ENCODE measurements at regions not wholly inside any gene's neighbourhood (a gene's known extent, or its start where the extent isn't known, plus 50 kb on each side); places are given as distances from the start of the nearest gene placed in this dataset.

GRCh38 chr5:2432076-2432920 is 319.2 kb downstream of the IRX2 start:
- DNase-seq, result no peak

DNA sequence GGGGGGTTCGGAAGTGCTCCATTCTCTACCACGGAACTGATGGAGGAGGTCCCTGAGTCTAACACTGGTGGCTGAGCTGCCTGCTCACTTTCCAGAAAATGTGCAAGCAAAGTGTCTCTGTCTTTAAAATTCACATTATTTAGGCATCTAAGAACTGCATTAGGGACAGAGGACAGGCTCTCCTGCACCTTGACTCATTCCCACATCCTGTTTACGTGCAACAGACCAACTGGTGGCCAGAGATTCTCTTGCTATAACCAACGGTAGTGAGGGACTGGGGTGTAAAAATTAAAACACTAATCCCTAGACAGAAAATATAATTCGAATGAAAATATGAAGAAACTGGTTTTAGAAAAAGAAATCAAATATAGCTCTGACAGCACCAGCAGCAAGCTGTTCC is 320.9 kb downstream of the IRX2 start:
- peak; percentile 68 for DNase-seq

DNA sequence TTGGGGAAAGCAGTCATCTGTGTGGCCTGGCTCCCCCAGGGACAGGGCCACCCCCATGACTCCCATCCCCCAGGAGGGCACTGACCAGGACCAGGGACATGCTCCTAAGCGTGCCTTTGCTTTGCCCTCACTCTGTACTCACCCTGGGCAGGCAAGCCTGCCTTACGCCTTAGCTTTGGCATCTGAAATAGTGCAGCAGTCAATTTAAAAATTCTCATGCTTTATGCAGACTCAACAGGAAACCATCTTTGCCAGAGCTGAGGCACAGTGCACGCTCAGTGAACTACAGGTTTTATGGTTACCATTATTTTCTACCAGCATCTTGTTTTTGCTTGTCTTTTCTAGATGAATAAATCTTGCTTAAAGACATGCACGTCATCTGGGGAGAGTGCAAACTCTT is 323.5 kb downstream of the IRX2 start:
- DNase-seq, result no peak

GRCh38 chr5:2423634-2424033 is 327.8 kb downstream of the IRX2 start:
- DNase-seq, result no peak

DNA sequence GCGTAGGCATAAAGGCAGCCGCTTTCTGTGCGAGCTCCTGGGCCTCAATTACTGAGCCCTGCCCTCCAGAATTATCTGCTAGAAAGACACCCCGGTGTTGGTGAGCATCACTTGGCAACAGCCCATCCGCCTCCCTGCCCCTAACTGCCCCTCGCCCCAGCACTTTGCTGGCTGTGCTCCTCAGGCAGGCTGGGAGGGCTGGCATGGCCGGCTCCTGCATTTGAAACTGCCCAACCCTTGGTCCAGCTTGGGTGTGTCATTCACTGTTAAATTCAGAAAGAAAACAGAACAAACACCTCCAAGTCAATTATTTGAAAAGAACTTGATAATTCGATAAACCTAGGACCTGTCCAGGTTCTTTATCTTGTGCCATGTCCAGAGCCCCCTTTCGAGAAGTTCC is 334.2 kb downstream of the IRX2 start:
- DNase-seq, result no peak

DNA sequence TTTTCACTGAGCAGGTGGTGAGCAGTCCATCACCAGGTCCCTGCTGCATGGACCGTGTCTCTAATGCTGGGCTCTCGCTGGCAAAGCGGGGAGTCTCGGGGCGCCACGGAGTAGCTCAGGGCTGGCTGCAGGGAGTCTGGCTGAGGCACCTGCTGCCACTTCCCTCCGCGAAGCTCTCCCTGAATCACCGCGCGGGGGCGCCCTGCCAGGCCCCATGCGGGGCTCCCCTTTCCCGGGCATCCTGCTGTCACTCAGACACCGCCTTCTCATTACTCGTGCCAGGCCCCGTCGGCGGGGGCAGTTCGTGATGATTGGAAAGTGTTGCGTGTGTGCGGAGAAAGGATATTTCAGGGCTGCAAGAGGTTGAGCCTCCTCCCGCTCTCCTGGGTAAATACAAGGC is 335.8 kb downstream of the IRX2 start:
- no peak for DNase-seq

GRCh38 chr5:2410451-2410850 is 341.0 kb downstream of the IRX2 start:
- no peak for DNase-seq

DNA sequence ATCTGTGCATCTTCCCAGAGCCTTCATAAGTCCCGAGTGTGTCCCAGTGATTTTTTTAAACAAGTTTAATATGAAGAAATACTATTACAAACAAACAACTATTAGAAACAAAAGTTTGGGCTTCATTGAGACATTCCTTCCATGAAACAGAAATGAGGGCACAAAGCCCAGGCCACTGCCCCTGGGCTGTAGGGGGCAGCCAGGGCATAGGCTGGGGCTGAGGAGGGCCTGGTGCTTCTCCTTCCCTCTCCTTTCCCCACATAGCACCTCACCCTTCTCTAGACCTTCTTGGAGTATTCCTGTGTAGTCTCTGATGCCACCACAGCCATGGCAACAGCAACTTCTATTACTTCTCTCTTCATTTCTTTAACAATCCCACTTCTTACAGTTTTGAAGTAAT is 348.2 kb downstream of the IRX2 start:
- DNase-seq, result no peak

DNA sequence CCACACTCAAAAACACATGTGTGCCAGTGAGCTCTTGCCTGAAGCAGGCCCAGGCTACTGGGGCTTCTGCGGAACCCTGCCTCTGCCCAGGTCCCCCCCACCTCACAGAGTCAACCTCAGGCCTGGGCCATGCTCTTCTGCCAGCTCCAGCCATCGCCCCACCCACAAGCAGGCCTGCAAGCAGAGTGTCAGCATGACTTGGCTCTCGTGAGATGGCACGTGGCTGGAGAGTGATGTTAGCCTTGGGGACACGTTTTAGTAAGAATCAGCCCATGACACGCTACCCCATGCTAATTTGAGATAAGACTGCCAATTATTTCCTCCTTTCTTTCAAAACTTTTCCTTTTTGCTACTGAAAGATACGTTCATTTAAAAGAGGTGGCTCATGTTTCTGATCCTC is 351.7 kb downstream of the IRX2 start:
- no peak for DNase-seq

DNA sequence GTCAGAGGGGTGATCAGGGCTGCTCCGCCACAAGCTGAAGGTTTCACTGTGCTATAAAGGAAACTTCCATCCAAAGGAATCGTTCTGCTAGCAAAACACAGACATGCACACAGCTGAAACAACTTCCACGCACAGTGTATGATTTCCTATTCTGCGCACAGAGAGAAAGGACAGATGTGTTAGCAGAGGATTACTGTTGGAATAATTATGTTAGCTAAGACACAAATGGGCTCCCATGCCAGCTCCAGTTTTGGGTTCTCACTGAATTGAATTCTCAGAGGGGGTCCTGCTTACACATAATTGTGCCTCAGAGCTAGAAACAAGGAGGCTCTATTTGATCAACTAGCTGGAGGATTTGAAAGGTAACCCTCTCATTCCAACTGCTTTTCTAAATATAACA is 352.4 kb downstream of the IRX2 start:
- no peak for DNase-seq

DNA sequence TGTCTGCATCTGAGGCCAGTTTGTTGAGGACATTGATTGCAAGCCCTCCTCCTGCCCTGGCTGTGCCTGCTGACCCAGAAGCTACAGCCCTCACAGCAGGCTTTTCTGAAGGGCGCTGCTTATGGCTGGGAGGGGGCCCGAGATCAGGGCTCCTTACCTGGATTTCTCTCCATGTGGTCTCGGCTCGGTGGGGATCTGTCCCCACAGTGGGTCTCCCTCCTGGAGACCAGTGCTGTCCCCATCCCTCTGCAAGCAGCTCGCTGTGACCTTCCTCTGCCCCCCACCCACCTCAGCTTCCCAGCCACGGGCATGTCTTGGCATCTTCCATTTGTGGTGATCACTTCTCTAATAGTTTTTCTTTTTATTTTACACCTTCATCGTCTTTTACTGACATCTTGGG is 357.9 kb downstream of the IRX2 start:
- DNase-seq, result no peak

DNA sequence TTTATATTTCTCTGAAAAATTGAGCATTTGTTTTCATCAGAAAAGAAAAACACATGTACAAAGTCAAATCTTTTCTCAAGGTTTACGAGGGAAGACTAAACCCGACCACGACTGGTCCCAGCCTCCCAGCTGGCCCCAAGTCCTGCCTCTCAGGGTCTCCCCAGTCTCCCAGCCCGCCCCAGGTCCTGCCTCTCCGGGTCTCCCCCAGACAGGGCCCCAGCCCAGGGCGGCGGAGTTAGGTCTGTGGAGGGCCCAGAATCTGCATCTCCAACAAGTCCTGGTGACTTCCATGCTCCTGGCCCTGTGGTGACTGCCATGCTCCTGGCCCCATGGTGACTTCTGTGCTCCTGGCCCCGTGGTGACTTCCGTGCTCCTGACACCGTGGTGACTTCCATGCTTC is 359.9 kb downstream of the IRX2 start:
- no peak for DNase-seq

- no peak for DNase-seq
These were observed 360.5 kb downstream of the IRX2 start for GRCh38 chr5:2391021-2391420.

- DNase-seq, result no peak
These were observed 362.9 kb downstream of the IRX2 start for GRCh38 chr5:2388571-2388970.

DNA sequence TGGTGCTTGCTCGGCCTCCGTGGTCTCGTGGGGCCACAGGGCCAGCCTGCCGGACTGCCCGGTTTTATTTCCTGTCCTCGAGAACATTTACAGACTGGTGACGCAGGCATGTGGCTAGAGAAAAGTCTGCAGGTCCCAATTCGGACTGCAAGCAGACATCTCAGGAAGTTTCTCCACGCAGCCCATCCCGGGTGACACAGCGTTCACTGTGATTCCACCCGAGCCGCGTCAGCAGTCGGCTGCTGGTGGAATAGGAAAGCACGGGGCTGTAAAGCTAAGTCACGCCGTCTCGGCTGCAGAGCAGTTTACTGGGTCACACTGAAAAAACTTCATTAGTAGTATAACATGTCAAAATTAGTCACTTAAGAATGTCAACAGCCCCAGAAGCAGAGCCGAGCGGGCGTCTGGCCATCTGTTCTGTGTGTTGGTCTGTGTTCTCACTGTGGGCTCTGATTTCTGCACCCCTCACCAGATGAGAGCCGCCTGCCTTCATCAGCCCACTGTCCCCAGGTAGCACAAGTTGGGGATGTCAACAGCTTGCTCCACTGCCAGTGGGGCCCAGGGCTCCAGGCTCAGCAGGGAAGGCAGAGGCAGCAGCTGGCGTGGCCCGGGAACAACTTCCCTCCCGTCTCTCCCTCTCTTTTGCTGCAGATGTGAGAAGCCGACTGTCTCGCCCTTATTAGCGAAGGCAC is 363.7 kb downstream of the IRX2 start:
- no peak for DNase-seq

DNA sequence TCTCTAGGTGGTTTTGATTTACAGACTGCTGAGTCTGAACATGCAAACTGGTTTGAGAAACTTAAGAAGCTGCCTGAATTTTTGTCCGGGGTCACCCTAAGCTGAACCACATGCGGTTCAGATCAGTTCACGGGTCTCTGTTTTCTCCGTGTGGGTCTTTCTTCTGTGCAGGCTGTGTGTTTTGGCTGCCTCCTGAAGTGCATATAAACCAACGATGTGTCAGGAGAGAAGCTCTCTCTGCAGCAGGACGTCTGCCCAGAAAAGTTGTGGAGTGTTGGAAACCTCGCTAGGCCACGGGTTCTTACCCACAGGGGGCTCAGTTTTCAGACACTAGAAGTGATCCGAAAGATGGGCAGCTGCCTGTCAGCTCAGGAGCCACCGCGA is 364.2 kb downstream of the IRX2 start:
- DNase-seq, result no peak

GRCh38 chr5:2385818-2386217 is 365.7 kb downstream of the IRX2 start:
- DNase-seq, result no peak

DNA sequence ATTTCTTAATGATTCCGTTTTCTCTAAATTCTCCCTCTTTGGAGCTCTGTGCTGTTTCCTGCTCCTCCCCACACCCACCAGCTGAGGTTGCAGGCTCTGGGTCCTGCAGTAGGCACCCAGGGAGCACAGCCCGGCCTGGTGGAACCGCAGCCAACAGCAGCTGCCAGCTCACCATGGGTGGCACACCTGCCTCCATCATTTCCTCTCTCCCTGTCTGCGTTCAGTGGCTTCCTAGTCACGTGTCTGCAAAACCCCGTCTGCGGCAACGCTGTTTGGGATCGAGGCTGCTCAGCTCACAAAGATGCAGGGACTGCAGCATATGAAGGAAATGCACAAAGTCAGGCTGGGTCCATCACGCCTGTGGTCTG is 367.8 kb downstream of the IRX2 start:
- no peak for DNase-seq

GRCh38 chr5:2382776-2383697 is 368.4 kb downstream of the IRX2 start:
- DNase-seq, result no peak

DNA sequence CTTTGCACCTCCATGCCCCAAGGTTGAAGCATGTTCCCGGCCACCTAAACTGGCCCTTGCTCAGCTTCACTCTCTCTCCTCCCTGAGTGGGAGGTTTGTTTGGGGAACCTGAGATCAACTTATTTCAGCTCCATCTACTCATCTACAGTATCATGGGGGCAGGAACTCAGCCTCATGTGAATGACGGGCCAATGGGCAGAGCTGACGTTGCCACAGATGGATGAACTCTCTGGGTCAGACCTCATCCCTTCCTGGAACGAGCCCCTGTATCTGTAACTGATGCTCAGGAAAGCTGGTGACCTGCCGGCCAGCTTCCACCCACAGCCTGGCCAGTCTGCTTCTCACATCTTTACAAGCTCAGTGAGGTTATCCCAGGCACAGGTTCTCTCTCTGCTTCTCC is 369.6 kb downstream of the IRX2 start:
- no peak for DNase-seq

DNA sequence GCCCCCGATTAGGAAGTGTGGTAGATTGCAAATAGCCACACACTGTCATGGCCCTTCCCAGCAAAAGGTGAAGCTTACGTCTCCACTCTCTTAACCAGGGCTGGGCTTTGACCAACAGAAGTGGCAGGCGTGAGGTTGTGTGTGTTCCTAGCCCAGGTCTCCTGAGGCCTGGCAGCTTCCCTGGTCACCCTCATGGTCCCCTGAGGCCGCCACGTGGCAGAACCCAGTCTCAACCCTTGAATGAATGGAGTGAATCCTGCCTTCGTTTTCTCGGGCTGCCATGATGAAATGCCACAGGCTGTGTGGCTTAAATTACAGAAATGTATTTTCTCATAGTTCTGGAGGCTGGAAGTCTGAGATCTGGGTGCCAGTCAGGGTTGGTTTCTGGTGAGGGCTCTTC is 370.4 kb downstream of the IRX2 start:
- DNase-seq, result no peak

- DNase-seq, result no peak
These were observed 372.5 kb downstream of the IRX2 start for GRCh38 chr5:2378976-2379375.

DNA sequence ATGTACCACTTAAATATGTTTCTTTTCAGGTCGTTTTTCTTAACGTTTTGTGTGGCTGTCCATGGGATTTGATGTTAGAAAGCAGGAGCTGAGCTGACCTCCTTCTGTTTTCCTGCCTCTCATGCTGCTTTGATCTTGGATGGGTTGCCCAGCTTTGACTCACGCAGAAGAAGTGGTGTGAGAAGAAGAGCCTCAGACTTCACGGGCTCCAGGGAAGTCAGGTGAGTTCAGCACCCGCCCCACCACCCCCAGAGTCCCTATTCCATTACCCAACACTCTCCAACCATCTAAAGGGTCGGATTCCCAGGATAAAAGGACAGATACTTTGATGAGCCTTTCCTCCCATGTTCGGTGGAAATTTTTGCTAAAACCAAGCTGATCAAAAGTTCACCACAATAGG is 373.4 kb downstream of the IRX2 start:
- DNase-seq, result no peak

DNA sequence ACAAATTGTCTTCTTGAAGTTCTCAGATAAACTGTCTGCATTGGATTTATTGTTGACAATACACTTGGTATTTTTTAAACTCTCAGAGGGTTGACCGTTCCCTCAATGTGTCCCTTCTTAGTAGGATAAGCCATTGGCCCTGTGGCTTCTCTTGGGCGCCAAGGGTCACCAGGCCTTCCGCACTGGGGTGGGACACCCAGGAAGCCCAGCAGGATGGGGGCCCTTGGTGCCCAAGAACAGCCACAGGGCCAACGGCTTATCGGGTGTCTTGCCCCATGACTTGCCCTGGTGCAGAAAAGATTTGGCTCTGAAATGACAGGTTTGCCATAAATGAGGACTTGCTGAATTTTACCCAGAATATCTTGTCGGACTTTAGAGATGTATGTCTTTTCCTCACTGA is 375.0 kb downstream of the IRX2 start:
- no peak for DNase-seq

All from NCI-H748 treated with DMSO at 0.1 percent for 48 hours (cell line).